ENCODE measurements at regions not wholly inside any gene's neighbourhood (a gene's known extent, or its start where the extent isn't known, plus 50 kb on each side); places are given as distances from the start of the nearest gene placed in this dataset.

- TF ChIP-seq EZH2 (IDR thresholded peaks at IDR 0.05; ENCODE audit: insufficient read depth, poor library complexity, severe bottlenecking) (no peak), EZH2phosphoT487 (IDR thresholded peaks at IDR 0.05; ENCODE audit: insufficient read depth, low read depth) (no peak)
Observed at GRCh38 chr17:51461578-51462004, 201.2 kb downstream of the UTP18 start.
